ENCODE measurements at regions not wholly inside any gene's neighbourhood (a gene's known extent, or its start where the extent isn't known, plus 50 kb on each side); places are given as distances from the start of the nearest gene placed in this dataset.

GRCh38 chr1:38246955-38247952 lies 200.7 kb upstream of the POU3F1 start:
- Histone ChIP-seq H3K9me3 (no peaks in the 10 kb centered on the region), H3K4me3 (no peak overlapping the region), H3K36me3 (no peaks in the 10 kb centered on the region), H3K27ac (no peak overlapping the region), H3K27me3 (ENCODE audit: low read depth) (peaks cover 3% of the 10 kb centered on the region), H3K4me1 (peaks cover 8% of the 10 kb centered on the region)
- TF ChIP-seq CTCF (IDR thresholded peaks at IDR 0.05) = no peak
- DNase-seq (no peak), ATAC-seq (no peak)
- intact Hi-C loops (cut with DNase I) = no loop called here

GRCh38 chr1:38244218-38244845 lies 197.7 kb upstream of the POU3F1 start:
- DNase-seq (no peak), ATAC-seq (no peak)
- intact Hi-C loops (cut with DNase I) = no loop called here
- Histone ChIP-seq H3K27me3 (ENCODE audit: low read depth) (peaks cover 3% of the 10 kb centered on the region), H3K36me3 (no peaks in the 10 kb centered on the region), H3K9me3 (no peaks in the 10 kb centered on the region), H3K4me3 (no peak overlapping the region), H3K27ac (no peak overlapping the region), H3K4me1 (peaks cover 8% of the 10 kb centered on the region)
- TF ChIP-seq CTCF (IDR thresholded peaks at IDR 0.05) = no peak

GRCh38 chr1:38243106-38243505 lies 196.5 kb upstream of the POU3F1 start:
- H3K36me3 ChIP-seq = no peaks in the 10 kb centered on the region
- H3K4me1 ChIP-seq = peaks cover 8% of the 10 kb centered on the region
- DNase-seq (no peak), ATAC-seq (no peak)
- no peak overlapping the region for H3K27ac ChIP-seq
- intact Hi-C loops (cut with DNase I) = no loop called here
- H3K9me3 ChIP-seq = no peaks in the 10 kb centered on the region
- no peak for TF ChIP-seq CTCF (IDR thresholded peaks at IDR 0.05)
- no peaks in the 10 kb centered on the region for H3K27me3 ChIP-seq (ENCODE audit: low read depth)
- no peak overlapping the region for H3K4me3 ChIP-seq

- Histone ChIP-seq H3K4me3 (no peak overlapping the region), H3K9me3 (no peaks in the 10 kb centered on the region), H3K27ac (no peak overlapping the region), H3K27me3 (ENCODE audit: low read depth) (no peaks in the 10 kb centered on the region), H3K36me3 (no peaks in the 10 kb centered on the region), H3K4me1 (peaks cover 6% of the 10 kb centered on the region)
- intact Hi-C loops (cut with DNase I) = no loop called here
- ATAC-seq = no peak
- no peak for TF ChIP-seq CTCF (IDR thresholded peaks at IDR 0.05)
- DNase-seq = no peak
Measured at GRCh38 chr1:38242506-38242905, 195.9 kb upstream of the POU3F1 start.

- no peak for TF ChIP-seq CTCF (IDR thresholded peaks at IDR 0.05)
- no peak overlapping the region for H3K4me3 ChIP-seq
- H3K4me1 ChIP-seq = no peaks in the 10 kb centered on the region
- H3K36me3 ChIP-seq = no peaks in the 10 kb centered on the region
- H3K9me3 ChIP-seq = no peaks in the 10 kb centered on the region
- no peaks in the 10 kb centered on the region for H3K27me3 ChIP-seq (ENCODE audit: low read depth)
- intact Hi-C loops (cut with DNase I) = no loop called here
- H3K27ac ChIP-seq = no peak overlapping the region
- ATAC-seq = no peak
- DNase-seq = no peak
Measured at GRCh38 chr1:38241594-38242334, 195.2 kb upstream of the POU3F1 start.
